ENCODE measurements at regions not wholly inside any gene's neighbourhood (a gene's known extent, or its start where the extent isn't known, plus 50 kb on each side); places are given as distances from the start of the nearest gene placed in this dataset.

GRCh38 chr15:62771234-62771633, 271.3 kb upstream of the TPM1 start:
- Histone ChIP-seq H3K27ac (replicated peaks; ENCODE audit: low read length) (no peak overlapping the region), H3K4me1 (ENCODE audit: control insufficient read depth in 2 of 2, insufficient read depth in 1 of 2, low read depth in 1 of 2, low read length in 2 of 2) (no peaks in the 10 kb centered on the region), H2BK12ac (ENCODE audit: low read length) (no peak overlapping the region), H3K9me3 (replicated peaks in 1 of 2; ENCODE audit: control insufficient read depth in 2 of 2, insufficient read depth in 1 of 2, low read depth in 1 of 2, low read length in 2 of 2) (no peaks in the 10 kb centered on the region), H3K4me3 (ENCODE audit: low read length in 2 of 2) (no peak overlapping the region), H3K18ac (ENCODE audit: low read length) (no peak overlapping the region), H3K79me1 (ENCODE audit: low read depth, low read length) (no peaks in the 10 kb centered on the region), H3K4ac (ENCODE audit: low read length) (no peak overlapping the region), H3K23ac (ENCODE audit: low read depth, low read length, poor library complexity) (no peak overlapping the region), H2AFZ (ENCODE audit: low read length) (no peak overlapping the region), H2BK15ac (ENCODE audit: low read length) (no peak overlapping the region), H4K91ac (ENCODE audit: low read depth, low read length, poor library complexity) (no peak overlapping the region), H3K4me2 (ENCODE audit: insufficient read depth, low read length, poor library complexity, severe bottlenecking) (no peak overlapping the region), H2BK120ac (ENCODE audit: low read depth, low read length) (no peak overlapping the region), H3K14ac (ENCODE audit: low read length) (no peak overlapping the region), H3K36me3 (replicated peaks in 1 of 2; ENCODE audit: control insufficient read depth in 2 of 2, insufficient read depth in 2 of 2, low read length in 2 of 2) (peaks cover 3 to 6% of the 10 kb centered on the region in 2 donors), H4K8ac (ENCODE audit: low read depth, low read length) (no peak overlapping the region), H3K27me3 (ENCODE audit: control insufficient read depth in 3 of 3, insufficient read depth in 3 of 3, low read depth in 1 of 3, low read length in 3 of 3) (no peaks in the 10 kb centered on the region), H3K9ac (ENCODE audit: low read depth, low read length, poor library complexity) (no peak overlapping the region), H2BK5ac (ENCODE audit: low read length) (no peak overlapping the region), H2AK5ac (ENCODE audit: low read depth, low read length) (no peak overlapping the region)
- no peak for DNase-seq (ENCODE audit: low spot score)
- no CpG with 5 or more reads among the region's 2 CpGs for WGBS, 2 donors (ENCODE audit: extremely low coverage in 2 of 2, insufficient read length in 2 of 2, insufficient replicate concordance in 1 of 2)

GRCh38 chr15:62773369-62774165, 269.0 kb upstream of the TPM1 start:
- H4K8ac ChIP-seq (ENCODE audit: low read depth, low read length), result no peak overlapping the region
- H3K4me2 ChIP-seq (ENCODE audit: insufficient read depth, low read length, poor library complexity, severe bottlenecking), result no peak overlapping the region
- no peak overlapping the region for H3K18ac ChIP-seq (ENCODE audit: low read length)
- H3K27me3 ChIP-seq (ENCODE audit: control insufficient read depth in 3 of 3, insufficient read depth in 3 of 3, low read depth in 1 of 3, low read length in 3 of 3), result no peaks in the 10 kb centered on the region
- no peak overlapping the region for H2BK5ac ChIP-seq (ENCODE audit: low read length)
- no peaks in the 10 kb centered on the region for H3K9me3 ChIP-seq (replicated peaks in 1 of 2; ENCODE audit: control insufficient read depth in 2 of 2, insufficient read depth in 1 of 2, low read depth in 1 of 2, low read length in 2 of 2)
- WGBS, 2 donors (ENCODE audit: extremely low coverage in 2 of 2, insufficient read length in 2 of 2, insufficient replicate concordance in 1 of 2), result no CpG with 5 or more reads among the region's 12 CpGs
- H3K4me3 ChIP-seq (ENCODE audit: low read length in 2 of 2), result no peak overlapping the region
- no peak overlapping the region for H2AK5ac ChIP-seq (ENCODE audit: low read depth, low read length)
- no peak overlapping the region for H3K9ac ChIP-seq (ENCODE audit: low read depth, low read length, poor library complexity)
- no peak overlapping the region for H4K91ac ChIP-seq (ENCODE audit: low read depth, low read length, poor library complexity)
- H2BK15ac ChIP-seq (ENCODE audit: low read length), result no peak overlapping the region
- no peaks in the 10 kb centered on the region for H3K4me1 ChIP-seq (ENCODE audit: control insufficient read depth in 2 of 2, insufficient read depth in 1 of 2, low read depth in 1 of 2, low read length in 2 of 2)
- no peaks in the 10 kb centered on the region for H3K79me1 ChIP-seq (ENCODE audit: low read depth, low read length)
- H3K27ac ChIP-seq (replicated peaks; ENCODE audit: low read length), result no peak overlapping the region
- H3K23ac ChIP-seq (ENCODE audit: low read depth, low read length, poor library complexity), result no peak overlapping the region
- H2AFZ ChIP-seq (ENCODE audit: low read length), result no peak overlapping the region
- peaks cover 3 to 6% of the 10 kb centered on the region in 2 donors for H3K36me3 ChIP-seq (replicated peaks in 1 of 2; ENCODE audit: control insufficient read depth in 2 of 2, insufficient read depth in 2 of 2, low read length in 2 of 2)
- no peak overlapping the region for H2BK120ac ChIP-seq (ENCODE audit: low read depth, low read length)
- no peak for DNase-seq (ENCODE audit: low spot score)
- H3K4ac ChIP-seq (ENCODE audit: low read length), result no peak overlapping the region
- no peak overlapping the region for H3K14ac ChIP-seq (ENCODE audit: low read length)
- H2BK12ac ChIP-seq (ENCODE audit: low read length), result no peak overlapping the region

GRCh38 chr15:62775932-62776331, 266.6 kb upstream of the TPM1 start:
- Histone ChIP-seq H3K14ac (ENCODE audit: low read length) (no peak overlapping the region), H3K4me2 (ENCODE audit: insufficient read depth, low read length, poor library complexity, severe bottlenecking) (no peak overlapping the region), H2BK12ac (ENCODE audit: low read length) (no peak overlapping the region), H3K27me3 (ENCODE audit: control insufficient read depth in 3 of 3, insufficient read depth in 3 of 3, low read depth in 1 of 3, low read length in 3 of 3) (no peaks in the 10 kb centered on the region), H3K9ac (ENCODE audit: low read depth, low read length, poor library complexity) (no peak overlapping the region), H2BK5ac (ENCODE audit: low read length) (no peak overlapping the region), H3K9me3 (replicated peaks in 1 of 2; ENCODE audit: control insufficient read depth in 2 of 2, insufficient read depth in 1 of 2, low read depth in 1 of 2, low read length in 2 of 2) (no peaks in the 10 kb centered on the region), H2BK120ac (ENCODE audit: low read depth, low read length) (no peak overlapping the region), H3K27ac (replicated peaks; ENCODE audit: low read length) (no peak overlapping the region), H3K36me3 (replicated peaks in 1 of 2; ENCODE audit: control insufficient read depth in 2 of 2, insufficient read depth in 2 of 2, low read length in 2 of 2) (peaks cover 3 to 6% of the 10 kb centered on the region in 2 donors), H2BK15ac (ENCODE audit: low read length) (no peak overlapping the region), H2AFZ (ENCODE audit: low read length) (no peak overlapping the region), H3K4me3 (ENCODE audit: low read length in 2 of 2) (no peak overlapping the region), H3K18ac (ENCODE audit: low read length) (no peak overlapping the region), H4K8ac (ENCODE audit: low read depth, low read length) (no peak overlapping the region), H3K4ac (ENCODE audit: low read length) (no peak overlapping the region), H3K4me1 (ENCODE audit: control insufficient read depth in 2 of 2, insufficient read depth in 1 of 2, low read depth in 1 of 2, low read length in 2 of 2) (no peaks in the 10 kb centered on the region), H3K23ac (ENCODE audit: low read depth, low read length, poor library complexity) (no peak overlapping the region), H4K91ac (ENCODE audit: low read depth, low read length, poor library complexity) (no peak overlapping the region), H3K79me1 (ENCODE audit: low read depth, low read length) (no peaks in the 10 kb centered on the region), H2AK5ac (ENCODE audit: low read depth, low read length) (no peak overlapping the region)
- WGBS, 2 donors (ENCODE audit: extremely low coverage in 2 of 2, insufficient read length in 2 of 2, insufficient replicate concordance in 1 of 2), result no CpG with 5 or more reads among the region's 1 CpG
- no peak for DNase-seq (ENCODE audit: low spot score)

GRCh38 chr15:62777671-62778070, 264.9 kb upstream of the TPM1 start:
- Histone ChIP-seq H3K27me3 (ENCODE audit: control insufficient read depth in 3 of 3, insufficient read depth in 3 of 3, low read depth in 1 of 3, low read length in 3 of 3) (no peaks in the 10 kb centered on the region), H3K9ac (ENCODE audit: low read depth, low read length, poor library complexity) (no peak overlapping the region), H3K9me3 (replicated peaks in 1 of 2; ENCODE audit: control insufficient read depth in 2 of 2, insufficient read depth in 1 of 2, low read depth in 1 of 2, low read length in 2 of 2) (no peaks in the 10 kb centered on the region), H3K18ac (ENCODE audit: low read length) (no peak overlapping the region), H3K79me1 (ENCODE audit: low read depth, low read length) (no peaks in the 10 kb centered on the region), H3K27ac (replicated peaks; ENCODE audit: low read length) (no peak overlapping the region), H3K4ac (ENCODE audit: low read length) (no peak overlapping the region), H2BK120ac (ENCODE audit: low read depth, low read length) (no peak overlapping the region), H2BK12ac (ENCODE audit: low read length) (no peak overlapping the region), H3K4me2 (ENCODE audit: insufficient read depth, low read length, poor library complexity, severe bottlenecking) (no peak overlapping the region), H3K36me3 (replicated peaks in 1 of 2; ENCODE audit: control insufficient read depth in 2 of 2, insufficient read depth in 2 of 2, low read length in 2 of 2) (peaks cover 3% of the 10 kb centered on the region in 2 donors), H4K8ac (ENCODE audit: low read depth, low read length) (no peak overlapping the region), H2BK5ac (ENCODE audit: low read length) (no peak overlapping the region), H2BK15ac (ENCODE audit: low read length) (no peak overlapping the region), H3K23ac (ENCODE audit: low read depth, low read length, poor library complexity) (no peak overlapping the region), H2AFZ (ENCODE audit: low read length) (no peak overlapping the region), H3K14ac (ENCODE audit: low read length) (no peak overlapping the region), H3K4me1 (ENCODE audit: control insufficient read depth in 2 of 2, insufficient read depth in 1 of 2, low read depth in 1 of 2, low read length in 2 of 2) (peaks cover 6% of the 10 kb centered on the region in 2 donors), H4K91ac (ENCODE audit: low read depth, low read length, poor library complexity) (no peak overlapping the region), H3K4me3 (ENCODE audit: low read length in 2 of 2) (no peak overlapping the region), H2AK5ac (ENCODE audit: low read depth, low read length) (no peak overlapping the region)
- no peak for DNase-seq (ENCODE audit: low spot score)
- WGBS, 2 donors (ENCODE audit: extremely low coverage in 2 of 2, insufficient read length in 2 of 2, insufficient replicate concordance in 1 of 2), result no CpG with 5 or more reads among the region's 2 CpGs
